ENCODE measurements at regions not wholly inside any gene's neighbourhood (a gene's known extent, or its start where the extent isn't known, plus 50 kb on each side); places are given as distances from the start of the nearest gene placed in this dataset.

DNA sequence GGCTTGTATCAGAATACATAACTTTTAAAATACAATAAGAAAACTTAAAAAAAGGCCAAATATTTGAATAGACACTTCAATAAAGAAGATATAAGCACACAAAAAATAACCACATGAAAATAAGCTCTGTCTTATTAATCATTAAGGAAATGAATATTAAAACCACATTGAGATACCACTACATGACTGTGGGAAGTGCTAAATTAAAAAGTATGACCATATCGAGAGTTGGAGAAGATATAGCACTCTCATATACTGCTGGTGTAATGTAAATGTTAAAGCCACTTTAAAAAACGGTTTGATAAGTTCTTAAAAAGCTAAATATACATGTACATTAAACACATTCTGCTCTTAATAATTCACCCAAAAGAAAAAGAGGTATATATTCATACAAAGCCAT lies 104.6 kb upstream of the TRIB2 start:
- Histone ChIP-seq H3K4me1 (no peaks in the 10 kb centered on the region), H3K4me3 (no peak overlapping the region), H3K9me3 (no peaks in the 10 kb centered on the region), H3K27ac (no peak overlapping the region), H3K4me2 (no peak overlapping the region)
- TF ChIP-seq HEYL (CRISPR knock-in tag; IDR thresholded peaks at IDR 0.05) (no peak), HOXB13 (CRISPR knock-in tag; IDR thresholded peaks at IDR 0.05; ENCODE audit: low read depth) (no peak), MYC (IDR thresholded peaks at IDR 0.05; ENCODE audit: borderline replicate concordance, low read length) (no peak), EP300 (IDR thresholded peaks at IDR 0.05) (no peak), HOXA7 (CRISPR knock-in tag; IDR thresholded peaks at IDR 0.05) (no peak), ZC3H11A (IDR thresholded peaks at IDR 0.05) (no peak), NFE2L2 (conservative IDR thresholded peaks at IDR 0.05; ENCODE audit: low read length) (no peak), TP53 (CRISPR knock-in tag; IDR thresholded peaks at IDR 0.05) (no peak), NPAS2 (CRISPR knock-in tag; IDR thresholded peaks at IDR 0.05; ENCODE audit: borderline replicate concordance) (no peak)
- TF ChIP-seq, protein P1, sequence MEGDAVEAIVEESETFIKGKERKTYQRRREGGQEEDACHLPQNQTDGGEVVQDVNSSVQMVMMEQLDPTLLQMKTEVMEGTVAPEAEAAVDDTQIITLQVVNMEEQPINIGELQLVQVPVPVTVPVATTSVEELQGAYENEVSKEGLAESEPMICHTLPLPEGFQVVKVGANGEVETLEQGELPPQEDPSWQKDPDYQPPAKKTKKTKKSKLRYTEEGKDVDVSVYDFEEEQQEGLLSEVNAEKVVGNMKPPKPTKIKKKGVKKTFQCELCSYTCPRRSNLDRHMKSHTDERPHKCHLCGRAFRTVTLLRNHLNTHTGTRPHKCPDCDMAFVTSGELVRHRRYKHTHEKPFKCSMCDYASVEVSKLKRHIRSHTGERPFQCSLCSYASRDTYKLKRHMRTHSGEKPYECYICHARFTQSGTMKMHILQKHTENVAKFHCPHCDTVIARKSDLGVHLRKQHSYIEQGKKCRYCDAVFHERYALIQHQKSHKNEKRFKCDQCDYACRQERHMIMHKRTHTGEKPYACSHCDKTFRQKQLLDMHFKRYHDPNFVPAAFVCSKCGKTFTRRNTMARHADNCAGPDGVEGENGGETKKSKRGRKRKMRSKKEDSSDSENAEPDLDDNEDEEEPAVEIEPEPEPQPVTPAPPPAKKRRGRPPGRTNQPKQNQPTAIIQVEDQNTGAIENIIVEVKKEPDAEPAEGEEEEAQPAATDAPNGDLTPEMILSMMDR (IDR thresholded peaks at IDR 0.05), result no peak
- TF ChIP-seq, protein P2, sequence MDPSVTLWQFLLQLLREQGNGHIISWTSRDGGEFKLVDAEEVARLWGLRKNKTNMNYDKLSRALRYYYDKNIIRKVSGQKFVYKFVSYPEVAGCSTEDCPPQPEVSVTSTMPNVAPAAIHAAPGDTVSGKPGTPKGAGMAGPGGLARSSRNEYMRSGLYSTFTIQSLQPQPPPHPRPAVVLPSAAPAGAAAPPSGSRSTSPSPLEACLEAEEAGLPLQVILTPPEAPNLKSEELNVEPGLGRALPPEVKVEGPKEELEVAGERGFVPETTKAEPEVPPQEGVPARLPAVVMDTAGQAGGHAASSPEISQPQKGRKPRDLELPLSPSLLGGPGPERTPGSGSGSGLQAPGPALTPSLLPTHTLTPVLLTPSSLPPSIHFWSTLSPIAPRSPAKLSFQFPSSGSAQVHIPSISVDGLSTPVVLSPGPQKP (IDR thresholded peaks at IDR 0.05; ENCODE audit: low read depth, low read length), result no peak
- no peak for DNase-seq (ENCODE audit: low read depth in 1 of 2, low spot score in 1 of 2)
- no peak for FAIRE-seq
- ChIA-PET POLR2A (no interaction called here), CTCF (no interaction called here)
- WGBS (ENCODE audit: missing lambda C conversion rate), result 1% methylated on average over 2 of the region's 2 CpGs
- no peak for ATAC-seq

DNA sequence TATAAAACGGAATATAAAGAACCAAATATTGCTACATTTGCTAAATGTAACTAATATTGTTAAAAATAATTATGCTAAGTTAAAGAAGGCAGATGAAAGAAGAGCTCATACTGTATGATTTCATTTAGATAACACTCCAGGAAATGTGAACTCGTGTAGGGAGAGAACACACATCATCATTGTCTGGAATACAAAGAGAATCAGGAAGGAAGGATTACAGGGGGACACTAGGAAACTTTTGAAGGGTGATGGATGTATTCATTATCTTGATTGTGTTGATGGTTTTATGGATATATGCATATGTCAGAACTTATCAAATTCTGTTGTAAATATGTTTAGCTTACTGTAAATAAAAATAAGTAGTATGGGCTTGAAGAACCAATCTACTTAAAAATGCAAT lies 104.1 kb upstream of the TRIB2 start:
- ChIA-PET CTCF (interaction anchor here (0.8 kb wide), 1 partner anchor 10 kb away, joined by 3 read pairs; no protein-coding TSS in a partner anchor), POLR2A (no interaction called here)
- FAIRE-seq (peak; percentile 18), ATAC-seq (no peak), DNase-seq (ENCODE audit: low read depth in 1 of 2, low spot score in 1 of 2) (no peak)
- no peaks in the 10 kb centered on the region for H3K9me3 ChIP-seq
- no peaks in the 10 kb centered on the region for H3K4me1 ChIP-seq
- TF ChIP-seq ZC3H11A (IDR thresholded peaks at IDR 0.05) (no peak), MAFK (IDR thresholded peaks at IDR 0.05; ENCODE audit: partially characterized antibody) (no peak), CEBPB (IDR thresholded peaks at IDR 0.05) (no peak), SREBF2 (IDR thresholded peaks at IDR 0.05) (no peak), EP300 (IDR thresholded peaks at IDR 0.05) (no peak), SMC3 (IDR thresholded peaks at IDR 0.05) (no peak), EHF (CRISPR knock-in tag; IDR thresholded peaks at IDR 0.05) (no peak), ZFP36 (IDR thresholded peaks at IDR 0.05; ENCODE audit: borderline replicate concordance, partially characterized antibody) (no peak), HEYL (CRISPR knock-in tag; IDR thresholded peaks at IDR 0.05) (no peak), POLR2A (IDR thresholded peaks at IDR 0.05; ENCODE audit: low read length) (no peak), CBX8 (IDR thresholded peaks at IDR 0.05) (no peak), FOSB (CRISPR knock-in tag; IDR thresholded peaks at IDR 0.05) (no peak), POLR2AphosphoS2 (conservative IDR thresholded peaks at IDR 0.05; ENCODE audit: low read length) (no peak), CHD4 (IDR thresholded peaks at IDR 0.05; ENCODE audit: borderline replicate concordance) (no peak), HOXB5 (CRISPR knock-in tag; IDR thresholded peaks at IDR 0.05) (no peak), RNF2 (IDR thresholded peaks at IDR 0.05; ENCODE audit: borderline replicate concordance, low read depth) (no peak)
- TF ChIP-seq, protein P3, sequence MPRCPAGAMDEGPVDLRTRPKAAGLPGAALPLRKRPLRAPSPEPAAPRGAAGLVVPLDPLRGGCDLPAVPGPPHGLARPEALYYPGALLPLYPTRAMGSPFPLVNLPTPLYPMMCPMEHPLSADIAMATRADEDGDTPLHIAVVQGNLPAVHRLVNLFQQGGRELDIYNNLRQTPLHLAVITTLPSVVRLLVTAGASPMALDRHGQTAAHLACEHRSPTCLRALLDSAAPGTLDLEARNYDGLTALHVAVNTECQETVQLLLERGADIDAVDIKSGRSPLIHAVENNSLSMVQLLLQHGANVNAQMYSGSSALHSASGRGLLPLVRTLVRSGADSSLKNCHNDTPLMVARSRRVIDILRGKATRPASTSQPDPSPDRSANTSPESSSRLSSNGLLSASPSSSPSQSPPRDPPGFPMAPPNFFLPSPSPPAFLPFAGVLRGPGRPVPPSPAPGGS (IDR thresholded peaks at IDR 0.05), result no peak
- TF ChIP-seq, protein P1 (IDR thresholded peaks at IDR 0.05), result no peak
- WGBS (ENCODE audit: missing lambda C conversion rate), result 3% methylated on average over 2 of the region's 2 CpGs
- H3K4me3 ChIP-seq, result no peak overlapping the region
- H3K27ac ChIP-seq, result no peak overlapping the region
- H3K4me2 ChIP-seq, result no peak overlapping the region

Data from A549 (cell line).